ENCODE measurements at regions not wholly inside any gene's neighbourhood (a gene's known extent, or its start where the extent isn't known, plus 50 kb on each side); places are given as distances from the start of the nearest gene placed in this dataset.

- no peak for DNase-seq (ENCODE audit: low spot score)
- no peak overlapping the region for H3K27ac ChIP-seq
- no peak for TF ChIP-seq CTCF (IDR thresholded peaks at IDR 0.05)
- no peak overlapping the region for H3K4me3 ChIP-seq
These were observed 59.1 kb upstream of the BHLHE23 start for GRCh38 chr20:63065911-63066310.

- peak; percentile 38 for DNase-seq (ENCODE audit: low spot score)
- Histone ChIP-seq H3K4me3 (no peak overlapping the region), H3K27ac (no peak overlapping the region)
- TF ChIP-seq CTCF (IDR thresholded peaks at IDR 0.05): no peak
These were observed 58.3 kb upstream of the BHLHE23 start for GRCh38 chr20:63064745-63065711.

- no peak for TF ChIP-seq CTCF (IDR thresholded peaks at IDR 0.05)
- peak; percentile 41 for DNase-seq (ENCODE audit: low spot score)
- Histone ChIP-seq H3K27ac (no peak overlapping the region), H3K4me3 (no peak overlapping the region)
These were observed 57.5 kb upstream of the BHLHE23 start for GRCh38 chr20:63064310-63064709.

GRCh38 chr20:63062188-63063140 lies 55.7 kb upstream of the BHLHE23 start:
- H3K4me3 ChIP-seq: no peak overlapping the region
- no peak for DNase-seq (ENCODE audit: low spot score)
- TF ChIP-seq CTCF (IDR thresholded peaks at IDR 0.05): no peak
- no peak overlapping the region for H3K27ac ChIP-seq

- no peak for TF ChIP-seq CTCF (IDR thresholded peaks at IDR 0.05)
- Histone ChIP-seq H3K27ac (no peak overlapping the region), H3K4me3 (no peak overlapping the region)
- peak; percentile 47 for DNase-seq (ENCODE audit: low spot score)
These were observed 55.0 kb upstream of the BHLHE23 start for GRCh38 chr20:63061771-63062100.

GRCh38 chr20:63061051-63061770 lies 54.4 kb upstream of the BHLHE23 start:
- DNase-seq (ENCODE audit: low spot score): peak; percentile 50

More at GRCh38 chr20:63061051-63061770, 54.4 kb upstream of the BHLHE23 start:
- no peak overlapping the region for H3K4me3 ChIP-seq
- TF ChIP-seq CTCF (IDR thresholded peaks at IDR 0.05): no peak
- no peak overlapping the region for H3K27ac ChIP-seq
